WTC11 (cell line): ENCODE measurements at regions not wholly inside any gene's neighbourhood (a gene's known extent, or its start where the extent isn't known, plus 50 kb on each side); places are given as distances from the start of the nearest gene placed in this dataset.

Experiments used
- ATAC-seq: fragments of 200-7000 bp; cut with Tn5 transposase; 2 replicates; pipeline ENCODE4 v1.10.0; 2021; ENCODE audit warnings: mild to moderate bottlenecking, moderate library complexity
- CTCF ChIA-PET: fragments of 300-600 bp; sonication (Branson Sonifier 250); formaldehyde crosslinking; loops from one replicate; lab custom pipeline; 2021; ENCODE audit warnings: antibody characterized with exemption; lab: Charles Lee
- POLR2A ChIA-PET: fragments of 350-600 bp; sonication (Branson Sonifier 250); formaldehyde crosslinking; loops from one replicate; lab custom pipeline; 2021; ENCODE audit warnings: antibody characterized with exemption; lab: Charles Lee
- DNase-seq: peaks from one replicate; pipeline ENCODE4 v3.0.0; 2021; ENCODE audit warnings: low spot score
- H3K27ac Mint-ChIP-seq: 2 replicates; pipeline ENCODE4 v1.8.0; 2021; ENCODE audit warnings: mixed read lengths
- H3K27me3 Mint-ChIP-seq: 2 replicates; pipeline ENCODE4 v1.8.0; 2021; ENCODE audit warnings: low read depth, mild to moderate bottlenecking, moderate library complexity, mixed read lengths
- H3K36me3 Mint-ChIP-seq: 2 replicates; pipeline ENCODE4 v1.8.0; 2021; ENCODE audit warnings: mixed read lengths
- H3K4me1 Mint-ChIP-seq: 2 replicates; pipeline ENCODE4 v1.8.0; 2022; ENCODE audit warnings: mixed read lengths
- H3K4me3 Mint-ChIP-seq: 2 replicates; pipeline ENCODE4 v1.8.0; 2021; ENCODE audit warnings: mild to moderate bottlenecking, moderate library complexity, mixed read lengths
- H3K9me3 Mint-ChIP-seq: 2 replicates; pipeline ENCODE4 v1.8.0; 2021; ENCODE audit warnings: mixed read lengths
- CREB1 ChIP-seq: sonication (generic); formaldehyde crosslinking; IDR thresholded peaks from 2 replicates; pipeline ENCODE4 v1.8.0; 2023; ENCODE audit warnings: mild to moderate bottlenecking, missing genetic modification reagents
- CREM ChIP-seq: sonication (generic); formaldehyde crosslinking; IDR thresholded peaks from 2 replicates; pipeline ENCODE4 v1.8.1; 2022; ENCODE audit warnings: mild to moderate bottlenecking, missing genetic modification reagents, moderate library complexity
- ELF4 ChIP-seq: sonication (generic); formaldehyde crosslinking; IDR thresholded peaks from 2 replicates; pipeline ENCODE4 v1.8.1; 2022; ENCODE audit warnings: low read depth, mild to moderate bottlenecking, moderate library complexity, missing genetic modification reagents
- EMX1 ChIP-seq: fragments of 250-450 bp; sonication (Bioruptor Pico); IDR thresholded peaks from 2 replicates; pipeline ENCODE4 v1.8.0; 2021; ENCODE audit warnings: mild to moderate bottlenecking
- FOXJ3 ChIP-seq: sonication (generic); formaldehyde crosslinking; IDR thresholded peaks from 2 replicates; pipeline ENCODE4 v1.9.0; 2021; ENCODE audit warnings: missing genetic modification reagents, mild to moderate bottlenecking, borderline replicate concordance
- KAT7 ChIP-seq: sonication (generic); formaldehyde crosslinking; IDR thresholded peaks from 2 replicates; pipeline ENCODE4 v1.8.1; 2023; ENCODE audit warnings: missing genetic modification reagents, mild to moderate bottlenecking, borderline replicate concordance
- NFATC4 ChIP-seq: fragments of 250-450 bp; sonication (Bioruptor Pico); IDR thresholded peaks from 2 replicates; pipeline ENCODE4 v1.9.0; 2021; ENCODE audit warnings: mild to moderate bottlenecking
- NR3C1 ChIP-seq: sonication (generic); formaldehyde crosslinking; conservative IDR thresholded peaks from 2 replicates; pipeline ENCODE4 v1.8.1; 2023; ENCODE audit warnings: low read depth, mild to moderate bottlenecking, missing genetic modification reagents
- SMAD3 ChIP-seq: sonication (generic); formaldehyde crosslinking; IDR thresholded peaks from 2 replicates; pipeline ENCODE4 v1.8.0; 2022; ENCODE audit warnings: missing genetic modification reagents, mild to moderate bottlenecking, borderline replicate concordance
- SOX15 ChIP-seq: fragments of 250-450 bp; sonication (Bioruptor Pico); IDR thresholded peaks from 2 replicates; pipeline ENCODE4 v1.9.0; 2021; ENCODE audit warnings: mild to moderate bottlenecking
- TCF7 ChIP-seq: sonication (generic); formaldehyde crosslinking; IDR thresholded peaks from 2 replicates; pipeline ENCODE4 v1.8.0; 2022; ENCODE audit warnings: mild to moderate bottlenecking, low read depth, missing genetic modification reagents, moderate library complexity
- TEAD4 ChIP-seq: sonication (generic); formaldehyde crosslinking; IDR thresholded peaks from 2 replicates; pipeline ENCODE4 v1.8.0; 2022; ENCODE audit warnings: mild to moderate bottlenecking, missing genetic modification reagents
- ZNF121 ChIP-seq: sonication (generic); formaldehyde crosslinking; IDR thresholded peaks from 2 replicates; pipeline ENCODE4 v1.8.0; 2023; ENCODE audit warnings: missing genetic modification reagents
- ZNF138 ChIP-seq: sonication (generic); formaldehyde crosslinking; conservative IDR thresholded peaks from 2 replicates; pipeline ENCODE4 v1.8.1; 2022; ENCODE audit warnings: mild to moderate bottlenecking, moderate library complexity, missing genetic modification reagents
- ZNF219 ChIP-seq: sonication (generic); formaldehyde crosslinking; IDR thresholded peaks from 2 replicates; pipeline ENCODE4 v1.8.0; 2023; ENCODE audit warnings: missing genetic modification reagents, mild to moderate bottlenecking, borderline replicate concordance
- ZNF317 ChIP-seq: sonication (generic); formaldehyde crosslinking; IDR thresholded peaks from 2 replicates; pipeline ENCODE4 v1.8.1; 2023; ENCODE audit warnings: low read depth, mild to moderate bottlenecking, moderate library complexity, missing genetic modification reagents, borderline replicate concordance
- ZNF423 ChIP-seq: fragments of 250-450 bp; sonication (Bioruptor Pico); IDR thresholded peaks from 2 replicates; pipeline ENCODE4 v2.1.2; 2022; ENCODE audit warnings: mild to moderate bottlenecking, moderate library complexity
- ZNF671 ChIP-seq: fragments of 250-450 bp; sonication (Bioruptor Pico); IDR thresholded peaks from 2 replicates; pipeline ENCODE4 v1.8.0; 2021; ENCODE audit warnings: mild to moderate bottlenecking
- TF ChIP-seq, protein P1 (sequence below): sonication (generic); formaldehyde crosslinking; IDR thresholded peaks from 2 replicates; pipeline ENCODE4 v1.8.0; 2022; ENCODE audit warnings: mild to moderate bottlenecking, missing genetic modification reagents
- TF ChIP-seq, protein P2 (sequence below): sonication (generic); formaldehyde crosslinking; IDR thresholded peaks from 2 replicates; pipeline ENCODE4 v1.8.1; 2022; ENCODE audit warnings: missing genetic modification reagents, borderline replicate concordance
- TF ChIP-seq, protein P3 (sequence below): sonication (generic); formaldehyde crosslinking; IDR thresholded peaks from 2 replicates; pipeline ENCODE4 v1.8.1; 2023; ENCODE audit warnings: mild to moderate bottlenecking, missing genetic modification reagents
- TF ChIP-seq, protein P4 (sequence below): sonication (generic); formaldehyde crosslinking; IDR thresholded peaks from 2 replicates; pipeline ENCODE4 v1.8.1; 2023; ENCODE audit warnings: mild to moderate bottlenecking, moderate library complexity, missing genetic modification reagents
- TF ChIP-seq, protein P5 (sequence below): sonication (generic); formaldehyde crosslinking; IDR thresholded peaks from 2 replicates; pipeline ENCODE4 v1.8.1; 2022; ENCODE audit warnings: low read depth, missing genetic modification reagents, borderline replicate concordance
- TF ChIP-seq, protein P6 (sequence below): fragments of 200-600 bp; IDR thresholded peaks from 2 replicates; pipeline ENCODE4 v1.8.0; 2022; ENCODE audit warnings: antibody characterized with exemption
- TF ChIP-seq, protein P7 (sequence below): sonication (generic); formaldehyde crosslinking; IDR thresholded peaks from 2 replicates; pipeline ENCODE4 v1.8.0; 2023; ENCODE audit warnings: missing genetic modification reagents, mild to moderate bottlenecking, borderline replicate concordance

DNA sequence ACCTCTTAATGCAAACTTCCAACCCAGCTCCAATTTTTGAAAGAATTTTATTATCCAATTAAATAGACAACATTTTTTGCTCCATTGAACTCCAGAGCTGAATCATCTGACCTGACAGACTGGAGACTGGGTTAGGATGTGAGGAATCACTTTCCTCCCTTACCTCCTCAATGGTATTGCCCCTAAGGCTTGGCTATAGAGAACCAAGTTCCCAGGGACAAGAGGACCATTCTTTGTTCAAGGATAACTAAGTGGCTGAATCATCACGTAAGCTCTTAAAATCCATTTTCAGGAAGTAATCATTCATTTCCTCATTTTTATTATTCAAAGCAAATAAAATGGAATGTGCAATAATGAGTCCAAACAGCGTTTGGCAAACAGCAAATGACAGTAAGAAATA, 335.1 kb downstream of the GATA3 start:
- DNase-seq (no peak), ATAC-seq (no peak)
- CTCF ChIA-PET, result interaction anchor here (1.1 kb wide), 1 partner anchor 14 kb away, joined by 3 read pairs; no protein-coding TSS in a partner anchor
- H3K27me3 Mint-ChIP-seq, result peaks cover 3% of the 10 kb centered on the region; the same call in 1 of the 2 replicates
- no peaks in the 10 kb centered on the region for H3K4me1 Mint-ChIP-seq
- no peak overlapping the region for H3K27ac Mint-ChIP-seq
- no peaks in the 10 kb centered on the region for H3K36me3 Mint-ChIP-seq
- H3K9me3 Mint-ChIP-seq, result no peaks in the 10 kb centered on the region; the same call in none of the 2 replicates
- POLR2A ChIA-PET, result no interaction called here
- no peak overlapping the region for H3K4me3 Mint-ChIP-seq
- TF ChIP-seq, protein P1, sequence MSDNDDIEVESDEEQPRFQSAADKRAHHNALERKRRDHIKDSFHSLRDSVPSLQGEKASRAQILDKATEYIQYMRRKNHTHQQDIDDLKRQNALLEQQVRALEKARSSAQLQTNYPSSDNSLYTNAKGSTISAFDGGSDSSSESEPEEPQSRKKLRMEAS, result no peak
- no peak for TF ChIP-seq CREB1 (CRISPR knock-in tag)
- TF ChIP-seq FOXJ3 (CRISPR knock-in tag), result no peak
- TF ChIP-seq ELF4, result no peak
- TF ChIP-seq, protein P2, sequence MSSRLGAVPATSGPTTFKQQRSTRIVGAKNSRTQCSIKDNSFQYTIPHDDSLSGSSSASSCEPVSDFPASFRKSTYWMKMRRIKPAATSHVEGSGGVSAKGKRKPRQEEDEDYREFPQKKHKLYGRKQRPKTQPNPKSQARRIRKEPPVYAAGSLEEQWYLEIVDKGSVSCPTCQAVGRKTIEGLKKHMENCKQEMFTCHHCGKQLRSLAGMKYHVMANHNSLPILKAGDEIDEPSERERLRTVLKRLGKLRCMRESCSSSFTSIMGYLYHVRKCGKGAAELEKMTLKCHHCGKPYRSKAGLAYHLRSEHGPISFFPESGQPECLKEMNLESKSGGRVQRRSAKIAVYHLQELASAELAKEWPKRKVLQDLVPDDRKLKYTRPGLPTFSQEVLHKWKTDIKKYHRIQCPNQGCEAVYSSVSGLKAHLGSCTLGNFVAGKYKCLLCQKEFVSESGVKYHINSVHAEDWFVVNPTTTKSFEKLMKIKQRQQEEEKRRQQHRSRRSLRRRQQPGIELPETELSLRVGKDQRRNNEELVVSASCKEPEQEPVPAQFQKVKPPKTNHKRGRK (CRISPR knock-in tag), result no peak
- TF ChIP-seq ZNF138, result no peak
- TF ChIP-seq ZNF671 (CRISPR knock-in tag), result no peak
- TF ChIP-seq ZNF219 (CRISPR knock-in tag), result no peak
- TF ChIP-seq KAT7, result no peak
- TF ChIP-seq, protein P3, sequence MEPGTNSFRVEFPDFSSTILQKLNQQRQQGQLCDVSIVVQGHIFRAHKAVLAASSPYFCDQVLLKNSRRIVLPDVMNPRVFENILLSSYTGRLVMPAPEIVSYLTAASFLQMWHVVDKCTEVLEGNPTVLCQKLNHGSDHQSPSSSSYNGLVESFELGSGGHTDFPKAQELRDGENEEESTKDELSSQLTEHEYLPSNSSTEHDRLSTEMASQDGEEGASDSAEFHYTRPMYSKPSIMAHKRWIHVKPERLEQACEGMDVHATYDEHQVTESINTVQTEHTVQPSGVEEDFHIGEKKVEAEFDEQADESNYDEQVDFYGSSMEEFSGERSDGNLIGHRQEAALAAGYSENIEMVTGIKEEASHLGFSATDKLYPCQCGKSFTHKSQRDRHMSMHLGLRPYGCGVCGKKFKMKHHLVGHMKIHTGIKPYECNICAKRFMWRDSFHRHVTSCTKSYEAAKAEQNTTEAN (CRISPR knock-in tag), result no peak
- TF ChIP-seq, protein P4, sequence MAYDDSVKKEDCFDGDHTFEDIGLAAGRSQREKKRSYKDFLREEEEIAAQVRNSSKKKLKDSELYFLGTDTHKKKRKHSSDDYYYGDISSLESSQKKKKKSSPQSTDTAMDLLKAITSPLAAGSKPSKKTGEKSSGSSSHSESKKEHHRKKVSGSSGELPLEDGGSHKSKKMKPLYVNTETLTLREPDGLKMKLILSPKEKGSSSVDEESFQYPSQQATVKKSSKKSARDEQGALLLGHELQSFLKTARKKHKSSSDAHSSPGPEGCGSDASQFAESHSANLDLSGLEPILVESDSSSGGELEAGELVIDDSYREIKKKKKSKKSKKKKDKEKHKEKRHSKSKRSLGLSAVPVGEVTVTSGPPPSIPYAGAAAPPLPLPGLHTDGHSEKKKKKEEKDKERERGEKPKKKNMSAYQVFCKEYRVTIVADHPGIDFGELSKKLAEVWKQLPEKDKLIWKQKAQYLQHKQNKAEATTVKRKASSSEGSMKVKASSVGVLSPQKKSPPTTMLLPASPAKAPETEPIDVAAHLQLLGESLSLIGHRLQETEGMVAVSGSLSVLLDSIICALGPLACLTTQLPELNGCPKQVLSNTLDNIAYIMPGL, result no peak
- TF ChIP-seq, protein P5, sequence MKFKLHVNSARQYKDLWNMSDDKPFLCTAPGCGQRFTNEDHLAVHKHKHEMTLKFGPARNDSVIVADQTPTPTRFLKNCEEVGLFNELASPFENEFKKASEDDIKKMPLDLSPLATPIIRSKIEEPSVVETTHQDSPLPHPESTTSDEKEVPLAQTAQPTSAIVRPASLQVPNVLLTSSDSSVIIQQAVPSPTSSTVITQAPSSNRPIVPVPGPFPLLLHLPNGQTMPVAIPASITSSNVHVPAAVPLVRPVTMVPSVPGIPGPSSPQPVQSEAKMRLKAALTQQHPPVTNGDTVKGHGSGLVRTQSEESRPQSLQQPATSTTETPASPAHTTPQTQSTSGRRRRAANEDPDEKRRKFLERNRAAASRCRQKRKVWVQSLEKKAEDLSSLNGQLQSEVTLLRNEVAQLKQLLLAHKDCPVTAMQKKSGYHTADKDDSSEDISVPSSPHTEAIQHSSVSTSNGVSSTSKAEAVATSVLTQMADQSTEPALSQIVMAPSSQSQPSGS (CRISPR knock-in tag), result no peak
- TF ChIP-seq ZNF423 (CRISPR knock-in tag), result no peak
- TF ChIP-seq ZNF317 (CRISPR knock-in tag), result no peak
- TF ChIP-seq ZNF121 (CRISPR knock-in tag), result no peak
- no peak for TF ChIP-seq SOX15 (CRISPR knock-in tag)
- TF ChIP-seq, protein P6, sequence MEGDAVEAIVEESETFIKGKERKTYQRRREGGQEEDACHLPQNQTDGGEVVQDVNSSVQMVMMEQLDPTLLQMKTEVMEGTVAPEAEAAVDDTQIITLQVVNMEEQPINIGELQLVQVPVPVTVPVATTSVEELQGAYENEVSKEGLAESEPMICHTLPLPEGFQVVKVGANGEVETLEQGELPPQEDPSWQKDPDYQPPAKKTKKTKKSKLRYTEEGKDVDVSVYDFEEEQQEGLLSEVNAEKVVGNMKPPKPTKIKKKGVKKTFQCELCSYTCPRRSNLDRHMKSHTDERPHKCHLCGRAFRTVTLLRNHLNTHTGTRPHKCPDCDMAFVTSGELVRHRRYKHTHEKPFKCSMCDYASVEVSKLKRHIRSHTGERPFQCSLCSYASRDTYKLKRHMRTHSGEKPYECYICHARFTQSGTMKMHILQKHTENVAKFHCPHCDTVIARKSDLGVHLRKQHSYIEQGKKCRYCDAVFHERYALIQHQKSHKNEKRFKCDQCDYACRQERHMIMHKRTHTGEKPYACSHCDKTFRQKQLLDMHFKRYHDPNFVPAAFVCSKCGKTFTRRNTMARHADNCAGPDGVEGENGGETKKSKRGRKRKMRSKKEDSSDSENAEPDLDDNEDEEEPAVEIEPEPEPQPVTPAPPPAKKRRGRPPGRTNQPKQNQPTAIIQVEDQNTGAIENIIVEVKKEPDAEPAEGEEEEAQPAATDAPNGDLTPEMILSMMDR, result no peak
- no peak for TF ChIP-seq TEAD4
- TF ChIP-seq NR3C1, result no peak

DNA sequence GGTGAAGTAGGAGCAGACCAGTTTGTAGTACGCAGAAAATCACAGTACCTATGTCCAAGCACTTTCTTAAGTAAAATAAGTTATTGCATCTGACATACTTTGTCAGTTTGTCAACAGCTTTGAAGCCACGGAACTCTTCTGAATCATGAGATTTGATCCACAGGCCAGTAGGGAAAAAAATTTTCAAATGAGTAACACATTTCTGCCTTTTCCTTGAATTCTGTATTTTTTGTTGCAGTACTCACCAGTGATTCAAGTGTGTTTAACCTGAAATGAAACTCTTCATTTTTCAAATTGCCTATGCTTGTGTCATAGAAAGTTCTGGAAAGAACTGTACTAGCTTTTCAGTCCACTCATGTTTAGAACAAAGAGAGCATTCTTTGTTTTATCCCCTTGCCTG, 337.7 kb downstream of the GATA3 start:
- POLR2A ChIA-PET, result no interaction called here
- no peak overlapping the region for H3K4me3 Mint-ChIP-seq
- ATAC-seq (no peak), DNase-seq (no peak)
- H3K9me3 Mint-ChIP-seq, result no peaks in the 10 kb centered on the region; the same call in none of the 2 replicates
- no peak overlapping the region for H3K27ac Mint-ChIP-seq
- no peaks in the 10 kb centered on the region for H3K36me3 Mint-ChIP-seq
- peaks cover 3% of the 10 kb centered on the region; the same call in 1 of the 2 replicates for H3K27me3 Mint-ChIP-seq
- H3K4me1 Mint-ChIP-seq, result no peaks in the 10 kb centered on the region
- CTCF ChIA-PET, result no interaction called here
- no peak for TF ChIP-seq ZNF121 (CRISPR knock-in tag)
- TF ChIP-seq EMX1, result no peak
- no peak for TF ChIP-seq TEAD4
- no peak for TF ChIP-seq SMAD3 (CRISPR knock-in tag)
- TF ChIP-seq CREM (CRISPR knock-in tag), result no peak
- no peak for TF ChIP-seq ELF4
- TF ChIP-seq, protein P7, sequence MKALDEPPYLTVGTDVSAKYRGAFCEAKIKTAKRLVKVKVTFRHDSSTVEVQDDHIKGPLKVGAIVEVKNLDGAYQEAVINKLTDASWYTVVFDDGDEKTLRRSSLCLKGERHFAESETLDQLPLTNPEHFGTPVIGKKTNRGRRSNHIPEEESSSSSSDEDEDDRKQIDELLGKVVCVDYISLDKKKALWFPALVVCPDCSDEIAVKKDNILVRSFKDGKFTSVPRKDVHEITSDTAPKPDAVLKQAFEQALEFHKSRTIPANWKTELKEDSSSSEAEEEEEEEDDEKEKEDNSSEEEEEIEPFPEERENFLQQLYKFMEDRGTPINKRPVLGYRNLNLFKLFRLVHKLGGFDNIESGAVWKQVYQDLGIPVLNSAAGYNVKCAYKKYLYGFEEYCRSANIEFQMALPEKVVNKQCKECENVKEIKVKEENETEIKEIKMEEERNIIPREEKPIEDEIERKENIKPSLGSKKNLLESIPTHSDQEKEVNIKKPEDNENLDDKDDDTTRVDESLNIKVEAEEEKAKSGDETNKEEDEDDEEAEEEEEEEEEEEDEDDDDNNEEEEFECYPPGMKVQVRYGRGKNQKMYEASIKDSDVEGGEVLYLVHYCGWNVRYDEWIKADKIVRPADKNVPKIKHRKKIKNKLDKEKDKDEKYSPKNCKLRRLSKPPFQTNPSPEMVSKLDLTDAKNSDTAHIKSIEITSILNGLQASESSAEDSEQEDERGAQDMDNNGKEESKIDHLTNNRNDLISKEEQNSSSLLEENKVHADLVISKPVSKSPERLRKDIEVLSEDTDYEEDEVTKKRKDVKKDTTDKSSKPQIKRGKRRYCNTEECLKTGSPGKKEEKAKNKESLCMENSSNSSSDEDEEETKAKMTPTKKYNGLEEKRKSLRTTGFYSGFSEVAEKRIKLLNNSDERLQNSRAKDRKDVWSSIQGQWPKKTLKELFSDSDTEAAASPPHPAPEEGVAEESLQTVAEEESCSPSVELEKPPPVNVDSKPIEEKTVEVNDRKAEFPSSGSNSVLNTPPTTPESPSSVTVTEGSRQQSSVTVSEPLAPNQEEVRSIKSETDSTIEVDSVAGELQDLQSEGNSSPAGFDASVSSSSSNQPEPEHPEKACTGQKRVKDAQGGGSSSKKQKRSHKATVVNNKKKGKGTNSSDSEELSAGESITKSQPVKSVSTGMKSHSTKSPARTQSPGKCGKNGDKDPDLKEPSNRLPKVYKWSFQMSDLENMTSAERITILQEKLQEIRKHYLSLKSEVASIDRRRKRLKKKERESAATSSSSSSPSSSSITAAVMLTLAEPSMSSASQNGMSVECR, result no peak
- TF ChIP-seq TCF7 (CRISPR knock-in tag), result no peak
- TF ChIP-seq CREB1 (CRISPR knock-in tag), result no peak
- TF ChIP-seq NFATC4 (CRISPR knock-in tag), result no peak
